A549 (cell line): ENCODE measurements at regions not wholly inside any gene's neighbourhood (a gene's known extent, or its start where the extent isn't known, plus 50 kb on each side); places are given as distances from the start of the nearest gene placed in this dataset.

Experiments
- CTCF ChIP-seq: fragments of >200 bp; sonication (Bioruptor Twin); formaldehyde crosslinking; IDR thresholded peaks from 3 replicates; pipeline ENCODE4 v1.5.1; 2016
- POLR2A ChIP-seq: IDR thresholded peaks from 2 replicates; pipeline ENCODE4 v1.6.1; 2012; ENCODE audit warnings: mild to moderate bottlenecking, low read length
- REST ChIP-seq: fragments of 200-600 bp; sonication (generic); IDR thresholded peaks from 2 replicates; pipeline ENCODE4 v1.6.1; 2016; ENCODE audit warnings: antibody characterized with exemption, mild to moderate bottlenecking, moderate library complexity
- SREBF2 ChIP-seq: fragments of 450-650 bp; IDR thresholded peaks from 2 replicates; pipeline ENCODE4 v1.6.1; 2014; ENCODE audit warnings: mild to moderate bottlenecking, moderate library complexity

GRCh38 chr5:168013546-168013945 lies 277.9 kb upstream of the WWC1 start:
- TF ChIP-seq CTCF (no peak), POLR2A (no peak), SREBF2 (no peak), REST (no peak)
